Testis (tissue), 2 donors: ENCODE measurements at regions not wholly inside any gene's neighbourhood (a gene's known extent, or its start where the extent isn't known, plus 50 kb on each side); places are given as distances from the start of the nearest gene placed in this dataset.

Experiments used
- CTCF ChIP-seq, 3 experiments: fragments of 450-650 bp in 2 of 3; fragments of 200-600 bp in 1 of 3; sonication (generic) in 1 of 3; IDR thresholded peaks; one replicate each; pipeline ENCODE4 v1.5.1; 2016 to 2019; ENCODE audit warnings: antibody characterized with exemption in 3 of 3, mild to moderate bottlenecking in 2 of 3, moderate library complexity in 1 of 3
- POLR2A ChIP-seq: fragments of 450-650 bp; IDR thresholded peaks from one replicate; pipeline ENCODE4 v1.6.1; 2017; ENCODE audit warnings: antibody characterized with exemption, mild to moderate bottlenecking, moderate library complexity

- TF ChIP-seq CTCF (IDR thresholded peaks at IDR 0.05): no peak
- TF ChIP-seq POLR2A: no peak
These were observed 149.6 kb upstream of the DMRT1 start for GRCh38 chr9:691825-692400.
